ENCODE measurements at regions not wholly inside any gene's neighbourhood (a gene's known extent, or its start where the extent isn't known, plus 50 kb on each side); places are given as distances from the start of the nearest gene placed in this dataset.

GRCh38 chr14:105737504-105738246, 211.3 kb downstream of the TMEM121 start:
- TF ChIP-seq CTCF (IDR thresholded peaks at IDR 0.05) (no peak), POLR2A (IDR thresholded peaks at IDR 0.05) (no peak)
